Osteoblast (primary cell): ENCODE measurements at regions not wholly inside any gene's neighbourhood (a gene's known extent, or its start where the extent isn't known, plus 50 kb on each side); places are given as distances from the start of the nearest gene placed in this dataset.

Experiments
- DNase-seq: peaks from one replicate; pipeline ENCODE4 v3.0.0; 2011; ENCODE audit warnings: low spot score, mixed read lengths; ENCODE audit not compliant: insufficient read length; ENCODE audit errors: missing footprints
- H2AFZ ChIP-seq: 2 replicates; pipeline ENCODE4 v1.6.0; 2011; ENCODE audit warnings: mild to moderate bottlenecking, low read length
- H3K27ac ChIP-seq: 2 replicates; pipeline ENCODE4 v1.5.1; 2011; ENCODE audit warnings: mild to moderate bottlenecking, low read depth, low read length, moderate library complexity
- H3K27me3 ChIP-seq: 2 replicates; pipeline ENCODE4 v1.6.0; 2012; ENCODE audit warnings: mild to moderate bottlenecking, control low read depth, inconsistent platforms, low read length, moderate library complexity; ENCODE audit not compliant: insufficient read depth
- H3K36me3 ChIP-seq: 2 replicates; pipeline ENCODE4 v1.5.1; 2011; ENCODE audit warnings: mild to moderate bottlenecking, low read length, control low read depth, moderate library complexity; ENCODE audit not compliant: insufficient read depth
- H3K4me1 ChIP-seq: 2 replicates; pipeline ENCODE4 v1.5.1; 2011; ENCODE audit warnings: mild to moderate bottlenecking, low read length, control low read depth, moderate library complexity; ENCODE audit not compliant: insufficient read depth
- H3K4me2 ChIP-seq: 2 replicates; pipeline ENCODE4 v1.6.0; 2011; ENCODE audit warnings: mild to moderate bottlenecking, low read length; ENCODE audit not compliant: insufficient read depth
- H3K4me3 ChIP-seq: fragments of 200-600 bp; sonication (generic); 3 replicates; pipeline ENCODE4 v1.5.1; 2012; ENCODE audit warnings: mild to moderate bottlenecking, low read length, inconsistent platforms; ENCODE audit not compliant: insufficient read depth
- H3K79me2 ChIP-seq: 2 replicates; pipeline ENCODE4 v1.6.0; 2012; ENCODE audit warnings: mild to moderate bottlenecking, low read length, control low read depth, inconsistent platforms; ENCODE audit not compliant: insufficient read depth
- H3K9me3 ChIP-seq: 2 replicates; pipeline ENCODE4 v1.5.1; 2011; ENCODE audit warnings: low read depth, low read length, control low read depth
- H4K20me1 ChIP-seq: 2 replicates; pipeline ENCODE4 v1.6.0; 2012; ENCODE audit warnings: mild to moderate bottlenecking, low read length, control low read depth; ENCODE audit not compliant: insufficient read depth
- CTCF ChIP-seq: IDR thresholded peaks from 2 replicates; pipeline ENCODE4 v1.5.1; 2011; ENCODE audit warnings: mild to moderate bottlenecking, low read depth, low read length, moderate library complexity; ENCODE audit errors: extremely low read depth

- Histone ChIP-seq H3K4me3 (no peak overlapping the region), H4K20me1 (no peaks in the 10 kb centered on the region), H3K9me3 (no peaks in the 10 kb centered on the region), H3K79me2 (no peaks in the 10 kb centered on the region), H2AFZ (no peak overlapping the region), H3K4me2 (no peak overlapping the region), H3K36me3 (no peaks in the 10 kb centered on the region), H3K27ac (no peak overlapping the region), H3K4me1 (no peaks in the 10 kb centered on the region), H3K27me3 (no peaks in the 10 kb centered on the region)
- no peak for TF ChIP-seq CTCF
- no peak for DNase-seq
These were observed 67.2 kb upstream of the C1GALT1C1 start for GRCh38 chrX:120697053-120697452.

- Histone ChIP-seq H3K9me3 (no peaks in the 10 kb centered on the region), H3K36me3 (no peaks in the 10 kb centered on the region), H2AFZ (no peak overlapping the region), H4K20me1 (no peaks in the 10 kb centered on the region), H3K4me1 (no peaks in the 10 kb centered on the region), H3K27me3 (no peaks in the 10 kb centered on the region), H3K27ac (no peak overlapping the region), H3K4me2 (no peak overlapping the region), H3K79me2 (no peaks in the 10 kb centered on the region), H3K4me3 (no peak overlapping the region)
- no peak for DNase-seq
- TF ChIP-seq CTCF = no peak
These were observed 62.5 kb upstream of the C1GALT1C1 start for GRCh38 chrX:120692319-120692718.

GRCh38 chrX:120690941-120691340 is 61.1 kb upstream of the C1GALT1C1 start:
- no peak for DNase-seq
- no peaks in the 10 kb centered on the region for H3K27me3 ChIP-seq
- H3K79me2 ChIP-seq = no peaks in the 10 kb centered on the region
- H3K9me3 ChIP-seq = no peaks in the 10 kb centered on the region
- no peaks in the 10 kb centered on the region for H4K20me1 ChIP-seq
- TF ChIP-seq CTCF = no peak
- H3K4me1 ChIP-seq = no peaks in the 10 kb centered on the region
- H3K36me3 ChIP-seq = no peaks in the 10 kb centered on the region
- no peak overlapping the region for H3K27ac ChIP-seq
- H3K4me3 ChIP-seq = no peak overlapping the region
- H2AFZ ChIP-seq = no peak overlapping the region
- no peak overlapping the region for H3K4me2 ChIP-seq

- H3K9me3 ChIP-seq = no peaks in the 10 kb centered on the region
These were observed 60.5 kb upstream of the C1GALT1C1 start for GRCh38 chrX:120690344-120690743.

More at GRCh38 chrX:120690344-120690743, 60.5 kb upstream of the C1GALT1C1 start:
- H3K4me2 ChIP-seq = no peak overlapping the region
- H4K20me1 ChIP-seq = no peaks in the 10 kb centered on the region
- DNase-seq = no peak
- TF ChIP-seq CTCF = no peak
- H3K27me3 ChIP-seq = no peaks in the 10 kb centered on the region
- no peaks in the 10 kb centered on the region for H3K79me2 ChIP-seq
- no peak overlapping the region for H2AFZ ChIP-seq
- no peak overlapping the region for H3K27ac ChIP-seq
- H3K36me3 ChIP-seq = no peaks in the 10 kb centered on the region
- no peak overlapping the region for H3K4me3 ChIP-seq
- H3K4me1 ChIP-seq = no peaks in the 10 kb centered on the region
